Anterior cingulate cortex (tissue), 58 donors: ENCODE measurements at regions not wholly inside any gene's neighbourhood (a gene's known extent, or its start where the extent isn't known, plus 50 kb on each side); places are given as distances from the start of the nearest gene placed in this dataset.

Source experiments
- DNase-seq, 58 donors: peaks; one replicate each; lab custom pipeline; 2025; lab: John Stamatoyannopoulos, UW

- no peak for DNase-seq
These were observed 71.8 kb downstream of the RTL9 start for GRCh38 chrX:110430293-110431076.

GRCh38 chrX:110432091-110432905 lies 73.7 kb downstream of the RTL9 start:
- peak in 1 of 58 donors; percentile 9 for DNase-seq

- DNase-seq: no peak
These were observed 74.2 kb downstream of the RTL9 start for GRCh38 chrX:110432906-110433215.

GRCh38 chrX:110435196-110435595 lies 76.5 kb downstream of the RTL9 start:
- no peak for DNase-seq

- DNase-seq: no peak
These were observed 77.9 kb downstream of the RTL9 start for GRCh38 chrX:110436523-110436922.

GRCh38 chrX:110437686-110438085 lies 79.0 kb downstream of the RTL9 start:
- DNase-seq: no peak

GRCh38 chrX:110440016-110440805 lies 81.6 kb downstream of the RTL9 start:
- DNase-seq: peak in 3 of 58 donors; percentile 2 to 18 (median 6)

GRCh38 chrX:110442635-110443034 lies 84.0 kb downstream of the RTL9 start:
- DNase-seq: no peak

- no peak for DNase-seq
These were observed 86.3 kb downstream of the RTL9 start for GRCh38 chrX:110444996-110445395.

- DNase-seq: no peak
These were observed 89.8 kb downstream of the RTL9 start for GRCh38 chrX:110448459-110448858.

- no peak for DNase-seq
These were observed 90.7 kb downstream of the RTL9 start for GRCh38 chrX:110449312-110449711.

GRCh38 chrX:110450050-110450449 lies 91.4 kb downstream of the RTL9 start:
- peak in 57 of 58 donors; percentile 2 to 81 (median 58) for DNase-seq

GRCh38 chrX:110454336-110454735 lies 95.7 kb downstream of the RTL9 start:
- peak in 20 of 58 donors; percentile 0 to 49 (median 10) for DNase-seq

GRCh38 chrX:110462957-110463356 lies 104.3 kb downstream of the RTL9 start:
- no peak for DNase-seq

GRCh38 chrX:110466790-110467189 lies 108.1 kb downstream of the RTL9 start:
- no peak for DNase-seq

- DNase-seq: no peak
These were observed 113.6 kb downstream of the RTL9 start for GRCh38 chrX:110472265-110472664.

- DNase-seq: no peak
These were observed 119.1 kb downstream of the RTL9 start for GRCh38 chrX:110477593-110478228.

GRCh38 chrX:110491846-110492620 lies 133.4 kb downstream of the RTL9 start:
- no peak for DNase-seq

GRCh38 chrX:110504947-110505346 lies 146.3 kb downstream of the RTL9 start:
- DNase-seq: no peak
